Lower leg skin (tissue), 4 donors: ENCODE measurements at regions not wholly inside any gene's neighbourhood (a gene's known extent, or its start where the extent isn't known, plus 50 kb on each side); places are given as distances from the start of the nearest gene placed in this dataset.

Source experiments
- DNase-seq, 2 donors: peaks; one replicate each; pipeline ENCODE4 v3.0.0-alpha.2; 2019; ENCODE audit warnings: low spot score in 2 of 2
- H3K4me3 ChIP-seq: fragments of 200-600 bp; sonication (generic); 2 replicates; pipeline ENCODE4 v1.5.1; 2017; ENCODE audit warnings: mild to moderate bottlenecking, low read depth; ENCODE audit not compliant: poor library complexity, severe bottlenecking
- POLR2A ChIP-seq, 2 donors: fragments of 450-650 bp; IDR thresholded peaks; one replicate each; pipeline ENCODE4 v1.6.1; 2016 to 2017; ENCODE audit warnings: antibody characterized with exemption in 2 of 2, mild to moderate bottlenecking in 1 of 2, moderate library complexity in 1 of 2
- WGBS, 2 donors: methylation state at CpG; one replicate each; pipeline ENCODE4 v1.1.5; 2018; 5-methylcytosine and 5-hydroxymethylcytosine counted together
- intact Hi-C: fragments of 100-400 bp; cut with DNase I; formaldehyde crosslinking; loops from one replicate; pipeline ENCODE4 v1.15.0; 2023; ENCODE audit warnings: low total_unique reads
- TF ChIP-seq, protein P1 (sequence below), 3 donors: fragments of 450-650 bp; IDR thresholded peaks; one replicate each; pipeline ENCODE4 v1.5.1; 2016; ENCODE audit warnings: antibody characterized with exemption in 3 of 3, mild to moderate bottlenecking in 3 of 3, moderate library complexity in 2 of 3

DNA sequence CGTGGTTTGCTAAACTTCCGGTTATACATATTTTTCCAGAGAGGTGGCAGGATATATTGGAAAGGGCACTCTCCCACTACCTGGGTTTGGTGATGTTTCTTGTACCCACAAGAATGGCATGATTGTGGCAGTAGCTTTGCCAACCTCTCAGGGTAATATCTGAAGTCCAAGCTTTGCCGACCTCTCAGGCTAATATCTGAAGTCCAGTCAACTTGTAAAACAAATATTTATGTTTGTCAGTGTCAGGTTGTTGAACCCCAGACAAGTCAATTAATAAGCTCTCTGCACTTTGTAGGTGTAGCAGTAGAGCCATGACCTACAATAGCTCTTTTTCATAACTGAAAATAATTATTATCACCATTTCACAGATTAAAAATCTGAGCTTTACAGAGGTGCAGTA lies 167.0 kb downstream of the POU4F1 start:
- WGBS, 2 donors: 82 to 85% methylated on average over 3 of the region's 3 CpGs
- H3K4me3 ChIP-seq: no peak overlapping the region
- intact Hi-C loops: no loop called here
- no peak for TF ChIP-seq POLR2A (IDR thresholded peaks at IDR 0.05)
- TF ChIP-seq, protein P1, sequence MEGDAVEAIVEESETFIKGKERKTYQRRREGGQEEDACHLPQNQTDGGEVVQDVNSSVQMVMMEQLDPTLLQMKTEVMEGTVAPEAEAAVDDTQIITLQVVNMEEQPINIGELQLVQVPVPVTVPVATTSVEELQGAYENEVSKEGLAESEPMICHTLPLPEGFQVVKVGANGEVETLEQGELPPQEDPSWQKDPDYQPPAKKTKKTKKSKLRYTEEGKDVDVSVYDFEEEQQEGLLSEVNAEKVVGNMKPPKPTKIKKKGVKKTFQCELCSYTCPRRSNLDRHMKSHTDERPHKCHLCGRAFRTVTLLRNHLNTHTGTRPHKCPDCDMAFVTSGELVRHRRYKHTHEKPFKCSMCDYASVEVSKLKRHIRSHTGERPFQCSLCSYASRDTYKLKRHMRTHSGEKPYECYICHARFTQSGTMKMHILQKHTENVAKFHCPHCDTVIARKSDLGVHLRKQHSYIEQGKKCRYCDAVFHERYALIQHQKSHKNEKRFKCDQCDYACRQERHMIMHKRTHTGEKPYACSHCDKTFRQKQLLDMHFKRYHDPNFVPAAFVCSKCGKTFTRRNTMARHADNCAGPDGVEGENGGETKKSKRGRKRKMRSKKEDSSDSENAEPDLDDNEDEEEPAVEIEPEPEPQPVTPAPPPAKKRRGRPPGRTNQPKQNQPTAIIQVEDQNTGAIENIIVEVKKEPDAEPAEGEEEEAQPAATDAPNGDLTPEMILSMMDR (IDR thresholded peaks at IDR 0.05): no peak
- DNase-seq: no peak

- TF ChIP-seq, protein P1 (IDR thresholded peaks at IDR 0.05): no peak
- no peak for TF ChIP-seq POLR2A (IDR thresholded peaks at IDR 0.05)
- intact Hi-C loops: no loop called here
These were observed 172.0 kb downstream of the POU4F1 start for GRCh38 chr13:78431328-78431727.

GRCh38 chr13:78430811-78431210 lies 172.5 kb downstream of the POU4F1 start:
- TF ChIP-seq, protein P1 (IDR thresholded peaks at IDR 0.05): no peak
- no peak for TF ChIP-seq POLR2A (IDR thresholded peaks at IDR 0.05)
- DNase-seq: no peak
- H3K4me3 ChIP-seq: no peak overlapping the region
- WGBS, 2 donors: 50 to 66% methylated on average over 1 of the region's 1 CpG
- intact Hi-C loops: no loop called here

More at GRCh38 chr13:78431328-78431727, 172.0 kb downstream of the POU4F1 start:
- no peak for DNase-seq
- H3K4me3 ChIP-seq: no peak overlapping the region
- 12 to 23% methylated on average over 1 of the region's 1 CpG for WGBS, 2 donors

- H3K4me3 ChIP-seq: no peak overlapping the region
- WGBS, 2 donors: 54 to 60% methylated on average over 13 of the region's 13 CpGs
- intact Hi-C loops: no loop called here
- TF ChIP-seq, protein P1 (IDR thresholded peaks at IDR 0.05): no peak
- TF ChIP-seq POLR2A (IDR thresholded peaks at IDR 0.05): no peak
- DNase-seq: no peak
These were observed 173.1 kb downstream of the POU4F1 start for GRCh38 chr13:78430166-78430791.

DNA sequence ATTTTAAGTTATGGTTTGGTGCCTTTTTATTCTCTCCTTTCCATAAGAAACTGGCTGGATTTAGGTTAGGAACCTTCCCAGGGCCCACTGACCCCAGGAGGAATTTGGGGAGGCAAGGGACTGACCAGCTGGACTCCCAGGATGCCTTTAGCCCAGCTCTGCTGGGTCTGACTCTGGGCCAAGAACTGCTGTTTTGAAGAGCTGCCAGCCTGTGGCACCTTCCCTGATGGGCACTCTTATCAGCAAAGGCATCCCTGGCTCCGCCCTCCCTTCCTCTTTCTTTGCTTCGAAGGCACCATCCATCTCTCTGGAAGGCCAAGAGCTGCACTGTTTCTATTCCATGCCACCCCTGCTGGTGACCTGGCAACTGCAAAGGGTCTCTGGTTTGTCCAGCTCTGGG lies 174.7 kb downstream of the POU4F1 start:
- no peak overlapping the region for H3K4me3 ChIP-seq
- intact Hi-C loops: no loop called here
- DNase-seq: no peak
- WGBS, 2 donors: 54 to 92% methylated on average over 2 of the region's 2 CpGs
- TF ChIP-seq POLR2A (IDR thresholded peaks at IDR 0.05): no peak
- TF ChIP-seq, protein P1 (IDR thresholded peaks at IDR 0.05): no peak

DNA sequence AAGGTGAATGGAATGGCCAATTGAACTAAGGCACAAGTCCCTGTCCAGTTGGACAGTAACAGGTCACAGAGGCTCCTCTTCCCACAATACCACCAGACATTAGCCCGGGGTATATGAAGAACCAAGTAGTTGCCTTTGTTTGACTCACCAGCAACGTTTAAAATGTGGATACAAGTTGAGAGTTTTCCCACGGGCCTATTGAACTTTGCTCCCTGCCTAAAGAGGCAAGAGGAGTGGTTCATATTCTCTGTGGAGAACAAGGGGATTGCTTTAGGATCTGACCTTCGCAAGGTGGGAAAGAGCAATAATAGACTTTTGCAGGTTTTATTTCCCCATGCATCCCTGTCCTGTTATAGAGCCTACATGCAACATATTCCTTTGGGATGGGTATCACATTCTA lies 177.2 kb downstream of the POU4F1 start:
- TF ChIP-seq, protein P1 (IDR thresholded peaks at IDR 0.05): no peak
- TF ChIP-seq POLR2A (IDR thresholded peaks at IDR 0.05): no peak
- no peak overlapping the region for H3K4me3 ChIP-seq
- no peak for DNase-seq
- intact Hi-C loops: no loop called here
- WGBS, 2 donors: 76 to 83% methylated on average over 4 of the region's 4 CpGs
